HepG2 (cell line): ENCODE measurements at regions not wholly inside any gene's neighbourhood (a gene's known extent, or its start where the extent isn't known, plus 50 kb on each side); places are given as distances from the start of the nearest gene placed in this dataset.

Source experiments
- ATAC-seq: fragments of 200-7000 bp; cut with Tn5 transposase; 3 replicates; pipeline ENCODE4 v1.9.1; 2020; ENCODE audit warnings: mild to moderate bottlenecking, moderate library complexity
- BruUV-seq: library from RNA; stranded (reverse); fragments of 400-500 nt; replicated peaks from 2 replicates; lab custom pipeline; 2021; lab: Mats Ljungman, UMichigan
- CTCF ChIA-PET: fragments of 300-600 bp; formaldehyde crosslinking; extraction: SDS; loops from one replicate; lab custom pipeline; 2021; ENCODE audit warnings: low total read pairs, inconsistent platforms, low intra/inter-chr PET ratio; lab: Yijun Ruan, JAX
- POLR2A ChIA-PET: fragments of 350-600 bp; sonication (Branson Sonifier 250); formaldehyde crosslinking; loops from one replicate; lab custom pipeline; 2020; ENCODE audit warnings: antibody characterized with exemption, inconsistent platforms; lab: Yijun Ruan, JAX
- DNase-seq: peaks from one replicate; pipeline ENCODE4 v3.0.0-alpha.2; 2015; ENCODE audit warnings: low spot score
- FAIRE-seq: peaks from 3 replicates; lab custom pipeline; 2011; peaks lifted over from hg19 to GRCh38; lab: Jason Lieb, UNC
- H2AFZ ChIP-seq: one replicate; pipeline ENCODE4 v1.6.1; 2011; ENCODE audit warnings: low read length, inconsistent platforms
- H3K27ac ChIP-seq: fragments of 300-600 bp; 3 replicates; pipeline ENCODE4 v1.8.0; 2011; ENCODE audit warnings: mixed run types, mild to moderate bottlenecking, mixed read lengths, low read length, inconsistent platforms; ENCODE audit not compliant: insufficient read depth; ENCODE audit errors: extremely low read length
- H3K27me3 ChIP-seq, 2 experiments: fragments of 200-600 bp in 1 of 2; 2 replicates in 1 of 2; 3 replicates in 1 of 2; pipeline versions ENCODE4 v1.6.0 to v1.8.0; 2011; ENCODE audit warnings: low read length in 2 of 2, mild to moderate bottlenecking in 2 of 2, moderate library complexity in 2 of 2, inconsistent platforms in 1 of 2; ENCODE audit not compliant: insufficient read depth in 2 of 2, control insufficient read depth in 1 of 2
- H3K36me3 ChIP-seq, 2 experiments: fragments of 200-600 bp in 1 of 2; replicated peaks in 1 of 2; 2 replicates in 1 of 2; 3 replicates in 1 of 2; pipeline versions ENCODE4 v1.5.1 to v1.8.0; 2011; ENCODE audit warnings: low read length in 2 of 2, inconsistent platforms in 1 of 2; ENCODE audit not compliant: insufficient read depth in 2 of 2, control insufficient read depth in 1 of 2
- H3K4me1 ChIP-seq: 2 replicates; pipeline ENCODE4 v1.5.1; 2012; ENCODE audit warnings: low read length, inconsistent platforms; ENCODE audit not compliant: insufficient read depth
- H3K4me2 ChIP-seq: 2 replicates; pipeline ENCODE4 v1.6.0; 2011; ENCODE audit warnings: low read depth, low read length, inconsistent platforms
- H3K4me3 ChIP-seq, 3 experiments: fragments of 200-600 bp in 1 of 3; sonication (generic), shearing (Covaris generic) in 1 of 3; replicated peaks in 1 of 3; 2 replicates each; pipeline ENCODE4 v1.5.1; 2011 to 2016; ENCODE audit warnings: low read length in 3 of 3, inconsistent platforms in 2 of 3, low read depth in 2 of 3, mild to moderate bottlenecking in 2 of 3, control low read depth in 1 of 3, mixed read lengths in 1 of 3; ENCODE audit not compliant: insufficient read depth in 1 of 3
- H3K79me2 ChIP-seq: one replicate; pipeline ENCODE4 v1.6.1; 2011; ENCODE audit warnings: low read length, inconsistent platforms; ENCODE audit not compliant: insufficient read depth
- H3K9ac ChIP-seq: 2 replicates; pipeline ENCODE4 v1.6.0; 2011; ENCODE audit warnings: mild to moderate bottlenecking, low read depth, low read length, inconsistent platforms; ENCODE audit not compliant: insufficient read depth
- H3K9me3 ChIP-seq: 2 replicates; pipeline ENCODE4 v1.5.1; 2012; ENCODE audit warnings: mild to moderate bottlenecking, low read length
- H4K20me1 ChIP-seq: 2 replicates; pipeline ENCODE4 v1.6.0; 2011; ENCODE audit warnings: inconsistent platforms, mild to moderate bottlenecking, low read length, moderate library complexity; ENCODE audit not compliant: insufficient read depth
- HMGA1 ChIP-seq: sonication (generic); formaldehyde crosslinking; conservative IDR thresholded peaks from 2 replicates; pipeline ENCODE4 v1.4.0; 2020; ENCODE audit warnings: missing genetic modification reagents
- KDM4B ChIP-seq: sonication (generic); formaldehyde crosslinking; IDR thresholded peaks from 2 replicates; pipeline ENCODE4 v1.4.0; 2020; ENCODE audit warnings: missing genetic modification reagents
- KDM5B ChIP-seq: sonication (generic); formaldehyde crosslinking; IDR thresholded peaks from 2 replicates; pipeline ENCODE4 v1.4.0; 2020; ENCODE audit warnings: missing genetic modification reagents, mild to moderate bottlenecking, borderline replicate concordance
- KLF15 ChIP-seq: sonication (generic); formaldehyde crosslinking; IDR thresholded peaks from 2 replicates; pipeline ENCODE4 v1.8.1; 2023; ENCODE audit warnings: borderline replicate concordance, mild to moderate bottlenecking, inconsistent platforms, missing genetic modification reagents, mixed read lengths
- MAFF ChIP-seq: IDR thresholded peaks from 2 replicates; pipeline ENCODE4 v1.6.1; 2011; ENCODE audit warnings: low read depth, low read length, improper control_type of control experiment
- MAFK ChIP-seq, 2 experiments: IDR thresholded peaks in 1 of 2; conservative IDR thresholded peaks in 1 of 2; 2 replicates each; pipeline ENCODE4 v1.6.1; 2011; ENCODE audit warnings: improper control_type of control experiment in 2 of 2, low read length in 2 of 2
- MED13 ChIP-seq: sonication (generic); formaldehyde crosslinking; IDR thresholded peaks from 2 replicates; pipeline ENCODE4 v1.5.0; 2020; ENCODE audit warnings: missing genetic modification reagents
- SOX13 ChIP-seq, 3 experiments: fragments of 450-650 bp in 1 of 3; sonication (generic) in 1 of 3; formaldehyde crosslinking in 1 of 3; IDR thresholded peaks in 2 of 3; conservative IDR thresholded peaks in 1 of 3; 2 replicates each; pipeline versions ENCODE4 v1.5.0 to v1.6.1; 2016 to 2020; ENCODE audit warnings: antibody characterized with exemption in 1 of 3, mild to moderate bottlenecking in 1 of 3, missing compliant biosample characterization in 1 of 3, missing genetic modification reagents in 1 of 3, moderate library complexity in 1 of 3
- SSRP1 ChIP-seq: IDR thresholded peaks from 2 replicates; pipeline ENCODE4 v1.6.1; 2016; ENCODE audit warnings: control low read depth
- ZFY ChIP-seq: sonication (generic); formaldehyde crosslinking; IDR thresholded peaks from 2 replicates; pipeline ENCODE4 v1.4.0; 2020; ENCODE audit warnings: missing genetic modification reagents
- ZKSCAN1 ChIP-seq: fragments of 150-350 bp; IDR thresholded peaks from 2 replicates; pipeline ENCODE4 v1.6.1; 2014; ENCODE audit warnings: low read length
- ZMYM4 ChIP-seq: sonication (generic); formaldehyde crosslinking; IDR thresholded peaks from 2 replicates; pipeline ENCODE4 v1.8.1; 2023; ENCODE audit warnings: mild to moderate bottlenecking, missing genetic modification reagents
- ZNF333 ChIP-seq: sonication (generic); formaldehyde crosslinking; IDR thresholded peaks from 2 replicates; pipeline ENCODE4 v1.4.0; 2020; ENCODE audit warnings: mild to moderate bottlenecking, missing genetic modification reagents, borderline replicate concordance
- ZNF451 ChIP-seq: sonication (generic); formaldehyde crosslinking; IDR thresholded peaks from 2 replicates; pipeline ENCODE4 v1.5.0; 2020; ENCODE audit warnings: mild to moderate bottlenecking, missing genetic modification reagents
- ZNF615 ChIP-seq: sonication (generic); formaldehyde crosslinking; IDR thresholded peaks from 2 replicates; pipeline ENCODE4 v1.5.0; 2020; ENCODE audit warnings: mild to moderate bottlenecking, missing genetic modification reagents, borderline replicate concordance
- WGBS: methylation state at CpG from one replicate; pipeline ENCODE4 v1.1.6; 2017; ENCODE audit warnings: low lambda C conversion rate; 5-methylcytosine and 5-hydroxymethylcytosine counted together
- in situ Hi-C: cut with HindIII; loops from 2 replicates; pipeline ENCODE4 v1.10.0; 2017; ENCODE audit warnings: low pct_unique_long_range_greater_than_20kb; ENCODE audit not compliant: extremely low pct_ligation_motif_present
- intact Hi-C: fragments of 100-400 bp; cut with micrococcal nuclease; formaldehyde crosslinking; loops from one replicate; pipeline ENCODE4 v1.10.0; 2022; ENCODE audit not compliant: unreplicated experiment
- TF ChIP-seq, protein P1 (sequence below): IDR thresholded peaks from 2 replicates; pipeline ENCODE4 v1.6.1; 2016
- TF ChIP-seq, protein P2 (sequence below): sonication (generic); formaldehyde crosslinking; IDR thresholded peaks from 2 replicates; pipeline ENCODE4 v1.5.1; 2020; ENCODE audit warnings: mild to moderate bottlenecking, missing genetic modification reagents, moderate library complexity

DNA sequence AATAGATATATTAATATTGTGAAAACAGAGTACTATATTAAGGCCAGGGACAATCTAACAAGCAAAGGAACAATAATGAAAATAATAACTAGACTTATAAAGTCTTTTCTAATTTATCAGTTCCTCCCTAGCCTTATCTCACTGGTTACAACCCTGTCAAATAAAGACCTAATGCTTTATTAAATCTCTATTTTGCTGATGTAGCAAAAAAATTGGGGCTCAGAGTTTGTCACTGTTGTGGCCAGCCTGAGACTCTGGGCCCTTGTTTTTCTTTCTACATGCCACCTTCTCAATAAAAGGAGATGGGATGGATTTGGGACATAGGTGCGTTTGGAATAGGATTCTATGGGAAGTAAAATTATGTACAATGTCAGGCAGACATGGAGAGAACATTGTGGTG is 937.0 kb downstream of the IGSF11 start:
- WGBS = 5% methylated on average over 1 of the region's 1 CpG
- Histone ChIP-seq H3K27me3 (no peaks in the 10 kb centered on the region), H3K4me3 (no peak overlapping the region), H3K27ac (no peak overlapping the region), H3K4me1 (no peaks in the 10 kb centered on the region), H3K79me2 (no peaks in the 10 kb centered on the region), H3K4me2 (no peak overlapping the region), H4K20me1 (no peaks in the 10 kb centered on the region), H3K36me3 (no peaks in the 10 kb centered on the region), H3K9ac (no peak overlapping the region), H3K9me3 (peaks cover 55% of the 10 kb centered on the region), H2AFZ (no peak overlapping the region)
- no TSS peak for BruUV-seq
- DNase-seq (no peak), FAIRE-seq (no peak), ATAC-seq (no peak)
- intact Hi-C loops = no loop called here
- ChIA-PET POLR2A (no interaction called here), CTCF (no interaction called here)
- in situ Hi-C loops = no loop called here
- no peak for TF ChIP-seq SOX13 (IDR thresholded peaks at IDR 0.05)
- TF ChIP-seq SOX13 (CRISPR knock-in tag; conservative IDR thresholded peaks at IDR 0.05 in 1 of 2, IDR thresholded peaks at IDR 0.05 in 1 of 2) = no peak
- TF ChIP-seq SSRP1 (CRISPR knock-in tag) = no peak
- peak; percentile 97 for TF ChIP-seq MAFF
- peak; percentile 95 to 98 for TF ChIP-seq MAFK (conservative IDR thresholded peaks at IDR 0.05 in 1 of 2, IDR thresholded peaks at IDR 0.05 in 1 of 2; ENCODE audit: low read length in 2 of 2)

DNA sequence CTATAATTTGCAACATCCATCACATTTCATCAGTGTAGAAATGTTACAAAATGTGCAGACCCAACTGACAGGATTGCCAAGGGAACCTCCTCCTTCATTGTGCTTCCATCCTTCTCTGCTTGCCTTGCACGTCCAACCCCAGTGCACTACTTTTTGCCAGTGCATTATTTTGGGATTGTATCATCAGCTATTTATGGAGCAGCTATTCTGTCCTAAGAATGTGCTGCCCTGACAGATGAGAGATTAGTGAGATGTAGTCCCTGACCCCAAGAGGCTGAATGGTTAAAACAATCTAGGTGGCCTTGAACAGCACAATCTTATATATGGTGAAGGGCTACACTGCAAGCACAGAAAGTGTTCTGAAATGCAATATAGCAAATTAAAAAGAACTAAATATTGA is 935.8 kb downstream of the IGSF11 start:
- DNase-seq (no peak), FAIRE-seq (no peak), ATAC-seq (no peak)
- BruUV-seq = no TSS peak
- H3K36me3 ChIP-seq = no peaks in the 10 kb centered on the region
- H3K4me1 ChIP-seq = no peaks in the 10 kb centered on the region
- no peaks in the 10 kb centered on the region for H3K27me3 ChIP-seq
- H4K20me1 ChIP-seq = no peaks in the 10 kb centered on the region
- no peak overlapping the region for H3K4me3 ChIP-seq
- H3K9ac ChIP-seq = no peak overlapping the region
- H3K4me2 ChIP-seq = no peak overlapping the region
- no peak overlapping the region for H3K27ac ChIP-seq
- intact Hi-C loops = no loop called here
- H3K79me2 ChIP-seq = no peaks in the 10 kb centered on the region
- no peak overlapping the region for H2AFZ ChIP-seq
- in situ Hi-C loops = no loop called here
- ChIA-PET CTCF (no interaction called here), POLR2A (no interaction called here)
- WGBS = 0% methylated on average over 1 of the region's 1 CpG
- peaks cover 43% of the 10 kb centered on the region for H3K9me3 ChIP-seq
- TF ChIP-seq, protein P1, sequence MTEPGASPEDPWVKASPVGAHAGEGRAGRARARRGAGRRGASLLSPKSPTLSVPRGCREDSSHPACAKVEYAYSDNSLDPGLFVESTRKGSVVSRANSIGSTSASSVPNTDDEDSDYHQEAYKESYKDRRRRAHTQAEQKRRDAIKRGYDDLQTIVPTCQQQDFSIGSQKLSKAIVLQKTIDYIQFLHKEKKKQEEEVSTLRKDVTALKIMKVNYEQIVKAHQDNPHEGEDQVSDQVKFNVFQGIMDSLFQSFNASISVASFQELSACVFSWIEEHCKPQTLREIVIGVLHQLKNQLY = no peak
- TF ChIP-seq ZMYM4 (CRISPR knock-in tag) (no peak), KDM5B (CRISPR knock-in tag) (no peak), MED13 (no peak), ZKSCAN1 (no peak), KLF15 (CRISPR knock-in tag) (no peak), ZNF615 (CRISPR knock-in tag) (no peak), ZNF333 (no peak), ZFY (CRISPR knock-in tag) (no peak), KDM4B (no peak), ZNF451 (CRISPR knock-in tag) (no peak), HMGA1 (CRISPR knock-in tag) (no peak)
- TF ChIP-seq, protein P2, sequence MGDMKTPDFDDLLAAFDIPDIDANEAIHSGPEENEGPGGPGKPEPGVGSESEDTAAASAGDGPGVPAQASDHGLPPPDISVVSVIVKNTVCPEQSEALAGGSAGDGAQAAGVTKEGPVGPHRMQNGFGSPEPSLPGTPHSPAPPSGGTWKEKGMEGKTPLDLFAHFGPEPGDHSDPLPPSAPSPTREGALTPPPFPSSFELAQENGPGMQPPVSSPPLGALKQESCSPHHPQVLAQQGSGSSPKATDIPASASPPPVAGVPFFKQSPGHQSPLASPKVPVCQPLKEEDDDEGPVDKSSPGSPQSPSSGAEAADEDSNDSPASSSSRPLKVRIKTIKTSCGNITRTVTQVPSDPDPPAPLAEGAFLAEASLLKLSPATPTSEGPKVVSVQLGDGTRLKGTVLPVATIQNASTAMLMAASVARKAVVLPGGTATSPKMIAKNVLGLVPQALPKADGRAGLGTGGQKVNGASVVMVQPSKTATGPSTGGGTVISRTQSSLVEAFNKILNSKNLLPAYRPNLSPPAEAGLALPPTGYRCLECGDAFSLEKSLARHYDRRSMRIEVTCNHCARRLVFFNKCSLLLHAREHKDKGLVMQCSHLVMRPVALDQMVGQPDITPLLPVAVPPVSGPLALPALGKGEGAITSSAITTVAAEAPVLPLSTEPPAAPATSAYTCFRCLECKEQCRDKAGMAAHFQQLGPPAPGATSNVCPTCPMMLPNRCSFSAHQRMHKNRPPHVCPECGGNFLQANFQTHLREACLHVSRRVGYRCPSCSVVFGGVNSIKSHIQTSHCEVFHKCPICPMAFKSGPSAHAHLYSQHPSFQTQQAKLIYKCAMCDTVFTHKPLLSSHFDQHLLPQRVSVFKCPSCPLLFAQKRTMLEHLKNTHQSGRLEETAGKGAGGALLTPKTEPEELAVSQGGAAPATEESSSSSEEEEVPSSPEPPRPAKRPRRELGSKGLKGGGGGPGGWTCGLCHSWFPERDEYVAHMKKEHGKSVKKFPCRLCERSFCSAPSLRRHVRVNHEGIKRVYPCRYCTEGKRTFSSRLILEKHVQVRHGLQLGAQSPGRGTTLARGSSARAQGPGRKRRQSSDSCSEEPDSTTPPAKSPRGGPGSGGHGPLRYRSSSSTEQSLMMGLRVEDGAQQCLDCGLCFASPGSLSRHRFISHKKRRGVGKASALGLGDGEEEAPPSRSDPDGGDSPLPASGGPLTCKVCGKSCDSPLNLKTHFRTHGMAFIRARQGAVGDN (CRISPR knock-in tag) = no peak
